ENCODE measurements at regions not wholly inside any gene's neighbourhood (a gene's known extent, or its start where the extent isn't known, plus 50 kb on each side); places are given as distances from the start of the nearest gene placed in this dataset.

DNA sequence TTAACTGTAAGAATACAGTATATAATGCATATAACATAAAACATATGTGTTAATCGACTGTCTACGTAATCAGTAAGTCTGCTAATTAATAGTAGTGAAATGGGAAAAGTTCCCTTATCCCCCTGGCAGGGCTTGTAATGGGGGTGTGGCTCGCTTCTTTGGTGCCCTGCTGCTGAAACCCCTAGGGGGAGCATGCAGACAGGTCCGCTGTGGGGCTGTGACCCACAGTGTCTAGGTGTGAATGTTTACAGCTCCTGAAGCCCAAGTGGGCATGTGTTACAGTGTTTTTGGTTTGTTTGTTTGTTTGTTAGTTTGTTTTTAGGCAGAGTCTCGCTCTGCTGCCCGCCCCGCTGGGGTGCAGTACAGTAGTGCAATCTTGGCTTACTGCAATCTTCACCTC, 495.7 kb downstream of the SHISA9 start:
- TF ChIP-seq, protein P1, sequence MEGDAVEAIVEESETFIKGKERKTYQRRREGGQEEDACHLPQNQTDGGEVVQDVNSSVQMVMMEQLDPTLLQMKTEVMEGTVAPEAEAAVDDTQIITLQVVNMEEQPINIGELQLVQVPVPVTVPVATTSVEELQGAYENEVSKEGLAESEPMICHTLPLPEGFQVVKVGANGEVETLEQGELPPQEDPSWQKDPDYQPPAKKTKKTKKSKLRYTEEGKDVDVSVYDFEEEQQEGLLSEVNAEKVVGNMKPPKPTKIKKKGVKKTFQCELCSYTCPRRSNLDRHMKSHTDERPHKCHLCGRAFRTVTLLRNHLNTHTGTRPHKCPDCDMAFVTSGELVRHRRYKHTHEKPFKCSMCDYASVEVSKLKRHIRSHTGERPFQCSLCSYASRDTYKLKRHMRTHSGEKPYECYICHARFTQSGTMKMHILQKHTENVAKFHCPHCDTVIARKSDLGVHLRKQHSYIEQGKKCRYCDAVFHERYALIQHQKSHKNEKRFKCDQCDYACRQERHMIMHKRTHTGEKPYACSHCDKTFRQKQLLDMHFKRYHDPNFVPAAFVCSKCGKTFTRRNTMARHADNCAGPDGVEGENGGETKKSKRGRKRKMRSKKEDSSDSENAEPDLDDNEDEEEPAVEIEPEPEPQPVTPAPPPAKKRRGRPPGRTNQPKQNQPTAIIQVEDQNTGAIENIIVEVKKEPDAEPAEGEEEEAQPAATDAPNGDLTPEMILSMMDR (IDR thresholded peaks at IDR 0.05 in 2 of 3, conservative IDR thresholded peaks at IDR 0.05 in 1 of 3; ENCODE audit: borderline replicate concordance in 1 of 3, insufficient read depth in 1 of 3, low read depth in 2 of 3, low read length in 2 of 3) = no peak; a peak in 1 of 6 replicates
- TF ChIP-seq CBX3 (IDR thresholded peaks at IDR 0.05; ENCODE audit: low read depth) = no peak
- TF ChIP-seq POLR2AphosphoS5 (IDR thresholded peaks at IDR 0.05; ENCODE audit: low read depth, low read length) = no peak
- TF ChIP-seq EZH2 (IDR thresholded peaks at IDR 0.05) = no peak
- TF ChIP-seq POLR2A (IDR thresholded peaks at IDR 0.05; ENCODE audit: borderline replicate concordance, extremely low read depth, insufficient read depth, insufficient read length) = no peak
